ENCODE measurements at regions not wholly inside any gene's neighbourhood (a gene's known extent, or its start where the extent isn't known, plus 50 kb on each side); places are given as distances from the start of the nearest gene placed in this dataset.

- no peak overlapping the region for H3K4me3 ChIP-seq (ENCODE audit: low read length)
- DNase-seq (ENCODE audit: low read depth) = peak; percentile 93
- no peak for TF ChIP-seq CTCF (IDR thresholded peaks at IDR 0.05; ENCODE audit: insufficient read depth, low read depth, low read length, missing control alignments)
These were observed 604.8 kb upstream of the ADAMTS5 start for GRCh38 chr21:27571706-27572105.

- no peak overlapping the region for H3K4me3 ChIP-seq (ENCODE audit: low read length)
These were observed 603.5 kb upstream of the ADAMTS5 start for GRCh38 chr21:27570306-27570868.

GRCh38 chr21:27569831-27570230 is 602.9 kb upstream of the ADAMTS5 start:
- no peak overlapping the region for H3K4me3 ChIP-seq (ENCODE audit: low read length)
- no peak for TF ChIP-seq CTCF (IDR thresholded peaks at IDR 0.05; ENCODE audit: insufficient read depth, low read depth, low read length, missing control alignments)
- DNase-seq (ENCODE audit: low read depth) = peak; percentile 58

More at GRCh38 chr21:27570306-27570868, 603.5 kb upstream of the ADAMTS5 start:
- no peak for TF ChIP-seq CTCF (IDR thresholded peaks at IDR 0.05; ENCODE audit: insufficient read depth, low read depth, low read length, missing control alignments)
- DNase-seq (ENCODE audit: low read depth) = peak; percentile 93

GRCh38 chr21:27569091-27569490 is 602.2 kb upstream of the ADAMTS5 start:
- H3K4me3 ChIP-seq (ENCODE audit: low read length) = no peak overlapping the region
- no peak for DNase-seq (ENCODE audit: low read depth)
- no peak for TF ChIP-seq CTCF (IDR thresholded peaks at IDR 0.05; ENCODE audit: insufficient read depth, low read depth, low read length, missing control alignments)

- no peak overlapping the region for H3K4me3 ChIP-seq (ENCODE audit: low read length)
- DNase-seq (ENCODE audit: low read depth) = no peak
- no peak for TF ChIP-seq CTCF (IDR thresholded peaks at IDR 0.05; ENCODE audit: insufficient read depth, low read depth, low read length, missing control alignments)
These were observed 600.5 kb upstream of the ADAMTS5 start for GRCh38 chr21:27567381-27567780.

GRCh38 chr21:27566521-27566920 is 599.6 kb upstream of the ADAMTS5 start:
- H3K4me3 ChIP-seq (ENCODE audit: low read length) = no peak overlapping the region
- no peak for DNase-seq (ENCODE audit: low read depth)
- TF ChIP-seq CTCF (IDR thresholded peaks at IDR 0.05; ENCODE audit: insufficient read depth, low read depth, low read length, missing control alignments) = no peak

GRCh38 chr21:27565364-27565763 is 598.5 kb upstream of the ADAMTS5 start:
- peak; percentile 31 for TF ChIP-seq CTCF (IDR thresholded peaks at IDR 0.05; ENCODE audit: insufficient read depth, low read depth, low read length, missing control alignments)
- DNase-seq (ENCODE audit: low read depth) = no peak
- no peak overlapping the region for H3K4me3 ChIP-seq (ENCODE audit: low read length)
